HG02588 (cell line): ENCODE measurements at regions not wholly inside any gene's neighbourhood (a gene's known extent, or its start where the extent isn't known, plus 50 kb on each side); places are given as distances from the start of the nearest gene placed in this dataset.
"Not testable (repeated sequence)": the region's sequence is repeated elsewhere in the genome, so short reads cannot be mapped to it uniquely, and the experiment has no call there.

Experiments
- ATAC-seq: cut with Tn5 transposase; IDR thresholded peaks from one replicate; pipeline ENCODE4 v1.9.1; 2021; ENCODE audit warnings: mild to moderate bottlenecking, moderate library complexity; ENCODE audit not compliant: unreplicated experiment

- no peak for ATAC-seq
These were observed 180.9 kb upstream of the THBS1 start for GRCh38 chr15:39400002-39400401.

GRCh38 chr15:39400821-39401550, 179.9 kb upstream of the THBS1 start:
- ATAC-seq = no peak

DNA sequence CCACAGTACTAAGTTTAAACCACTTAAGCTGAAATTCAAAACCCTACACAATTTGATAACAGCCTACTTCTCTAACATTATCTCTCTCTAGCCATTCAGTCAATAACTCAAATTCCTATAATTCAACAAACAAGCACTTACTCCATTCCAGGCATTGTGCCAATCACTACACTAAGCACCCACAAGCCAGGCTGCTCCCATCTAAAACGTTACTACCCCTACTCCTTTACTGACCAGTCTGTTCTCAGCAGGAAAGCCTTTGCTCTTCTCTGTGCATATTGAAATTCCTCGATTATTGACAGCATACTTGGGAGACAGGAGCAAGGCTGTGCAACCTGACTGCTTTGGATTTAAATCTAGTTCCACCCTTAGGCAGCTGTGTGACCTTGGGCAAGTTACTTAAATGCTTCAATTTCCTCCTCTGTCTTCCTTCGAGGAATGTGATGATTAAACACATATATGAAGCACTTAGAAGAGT, 177.2 kb upstream of the THBS1 start:
- no peak for ATAC-seq

GRCh38 chr15:39404767-39405181, 176.1 kb upstream of the THBS1 start:
- no peak for ATAC-seq

GRCh38 chr15:39406485-39406884, 174.4 kb upstream of the THBS1 start:
- ATAC-seq = no peak

DNA sequence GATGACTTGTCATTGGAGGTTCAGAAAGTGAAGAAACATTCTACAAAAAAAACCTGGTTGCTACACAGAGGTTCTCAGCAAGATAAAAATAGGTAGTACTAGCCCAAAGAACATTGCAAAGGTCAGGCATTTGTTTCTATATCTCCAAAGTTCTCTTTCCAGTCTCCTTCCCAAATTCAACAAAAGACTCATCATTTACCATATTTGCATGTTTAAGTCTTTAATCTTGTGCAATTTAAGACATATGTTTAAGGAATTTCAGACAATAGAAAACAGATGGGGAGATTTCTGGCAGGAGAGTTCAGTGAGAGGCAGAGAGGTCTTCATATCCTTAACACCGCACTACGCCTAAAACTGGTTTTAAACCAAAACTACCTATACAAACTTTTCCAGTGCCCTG, 173.8 kb upstream of the THBS1 start:
- no peak for ATAC-seq

DNA sequence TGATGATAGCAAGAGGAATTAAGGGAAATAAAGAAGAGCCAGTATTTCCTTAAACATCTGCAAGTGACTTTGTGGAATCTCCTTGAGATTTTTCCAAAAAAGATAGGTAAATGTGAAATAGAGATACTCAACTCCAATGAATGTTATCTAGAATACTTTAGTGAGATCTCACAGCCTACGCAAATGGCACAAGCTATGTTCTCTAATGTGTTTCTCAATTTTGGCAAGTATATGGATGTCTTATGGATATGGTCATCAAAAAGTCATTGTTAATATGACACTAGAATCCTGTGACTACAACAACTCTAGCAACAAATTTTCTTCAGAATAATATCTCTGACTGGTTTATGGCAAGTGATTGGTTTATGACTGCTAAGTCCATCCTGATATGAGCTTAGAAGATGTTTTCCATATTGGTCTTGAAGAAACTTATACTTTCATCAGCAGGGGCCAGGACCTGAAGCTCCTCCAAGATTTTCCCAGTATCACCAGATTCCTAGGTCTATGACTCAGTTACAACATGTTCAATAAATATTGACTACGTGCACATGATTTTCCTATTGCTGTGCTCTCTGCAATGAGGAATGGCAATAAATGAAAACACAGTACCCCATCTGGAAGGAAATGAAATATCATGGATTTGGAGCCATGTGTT, 170.9 kb upstream of the THBS1 start:
- ATAC-seq = no peak

DNA sequence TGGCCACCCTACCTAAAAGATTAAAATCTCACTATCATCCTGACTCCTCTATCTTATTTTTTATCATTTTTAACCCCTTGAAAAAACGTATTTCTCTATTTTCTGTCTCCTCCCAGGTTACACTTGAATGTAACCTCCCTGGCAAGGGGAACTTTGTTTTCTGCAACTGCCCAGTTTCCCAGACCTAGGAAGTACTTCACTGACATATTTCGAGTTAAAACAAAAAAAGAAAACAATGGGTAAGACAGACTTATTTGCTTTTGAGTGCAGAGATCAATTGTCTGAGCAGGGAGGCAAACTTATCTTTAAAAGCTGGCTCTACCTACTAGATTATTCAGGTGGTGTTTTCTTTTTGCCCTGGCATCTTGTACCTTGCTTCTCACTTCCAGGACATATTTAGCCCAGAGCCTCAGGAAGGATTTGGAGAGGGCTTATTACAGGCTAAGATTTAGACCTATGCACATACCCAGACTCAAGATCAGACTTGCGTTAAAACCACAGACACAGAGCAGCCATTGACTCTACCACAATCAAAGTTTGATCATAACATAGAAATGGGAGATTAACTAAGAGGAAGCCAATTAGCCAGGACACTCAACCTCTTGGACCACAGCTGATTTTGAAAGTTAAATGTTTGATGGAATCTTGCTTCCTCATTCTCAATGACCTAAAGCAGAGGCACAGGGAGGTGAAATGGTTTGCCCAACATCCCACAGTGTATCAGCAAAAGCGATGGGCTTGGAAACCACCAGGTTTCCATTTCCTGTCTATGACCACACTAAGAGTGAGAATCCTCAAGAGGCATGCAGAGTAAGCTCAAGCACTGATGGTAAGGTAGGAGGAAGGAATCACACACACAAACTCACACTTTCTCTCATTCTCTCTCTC, 169.5 kb upstream of the THBS1 start:
- ATAC-seq = peak; percentile 93

GRCh38 chr15:39413558-39413957, 167.3 kb upstream of the THBS1 start:
- ATAC-seq = peak; percentile 43

GRCh38 chr15:39414201-39414600, 166.7 kb upstream of the THBS1 start:
- ATAC-seq = no peak

DNA sequence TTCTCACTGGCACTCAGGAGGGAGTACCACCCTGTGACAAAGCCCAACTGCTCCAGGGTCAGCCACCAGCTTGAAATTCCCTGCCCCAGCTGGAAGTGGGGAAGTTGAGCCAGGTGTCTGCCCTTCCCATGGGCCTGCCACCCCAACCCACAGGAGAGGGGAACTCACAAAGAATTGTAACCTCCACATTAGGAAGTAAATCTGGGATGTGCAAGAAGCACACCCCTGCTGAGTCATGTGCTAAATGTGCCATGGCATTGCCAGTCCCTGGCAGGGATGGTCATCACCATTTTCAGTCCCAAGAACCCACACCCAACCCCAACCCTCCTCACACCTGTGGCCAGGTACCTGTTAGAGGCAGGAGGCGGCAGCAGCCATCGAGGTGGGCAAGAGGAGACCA, 165.2 kb upstream of the THBS1 start:
- no peak for ATAC-seq

DNA sequence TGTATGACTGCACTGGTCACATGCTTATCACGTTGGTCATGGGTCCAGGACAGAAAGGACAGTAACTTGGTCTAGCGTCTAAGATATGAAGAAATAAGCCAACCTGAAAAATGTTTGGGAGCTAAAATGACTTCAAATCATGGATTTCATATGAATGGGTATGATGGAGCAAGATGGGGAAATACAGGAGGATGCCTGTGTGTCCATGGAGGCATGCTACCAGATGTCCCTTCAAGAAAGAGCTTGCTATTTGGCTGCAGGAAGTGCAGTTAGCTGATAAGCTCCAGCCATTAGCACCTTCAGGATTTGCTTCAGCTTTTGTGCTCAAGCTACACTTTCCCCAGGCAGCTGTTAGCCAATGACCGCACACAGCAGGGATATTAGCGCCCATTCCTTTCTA, 164.6 kb upstream of the THBS1 start:
- no peak for ATAC-seq

- no peak for ATAC-seq
These were observed 163.3 kb upstream of the THBS1 start for GRCh38 chr15:39417366-39418134.

GRCh38 chr15:39419651-39420050, 161.2 kb upstream of the THBS1 start:
- ATAC-seq = no peak

- ATAC-seq = not testable (repeated sequence)
These were observed 160.6 kb upstream of the THBS1 start for GRCh38 chr15:39420123-39420852.

DNA sequence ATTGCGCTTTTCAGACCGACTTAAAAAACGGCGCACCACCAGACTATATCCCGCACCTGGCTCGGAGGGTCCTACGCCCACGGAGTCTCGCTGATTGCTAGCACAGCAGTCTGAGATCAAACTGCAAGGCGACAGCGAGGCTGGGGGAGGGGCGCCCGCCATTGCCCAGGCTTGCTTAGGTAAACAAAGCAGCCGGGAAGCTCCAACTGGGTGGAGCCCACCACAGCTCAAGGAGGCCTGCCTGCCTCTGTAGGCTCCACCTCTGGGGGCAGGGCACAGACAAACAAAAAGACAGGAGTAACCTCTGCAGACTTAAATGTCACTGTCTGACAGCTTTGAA, 160.1 kb upstream of the THBS1 start:
- not testable (repeated sequence) for ATAC-seq

GRCh38 chr15:39426552-39427532, 154.0 kb upstream of the THBS1 start:
- ATAC-seq = peak; percentile 86

DNA sequence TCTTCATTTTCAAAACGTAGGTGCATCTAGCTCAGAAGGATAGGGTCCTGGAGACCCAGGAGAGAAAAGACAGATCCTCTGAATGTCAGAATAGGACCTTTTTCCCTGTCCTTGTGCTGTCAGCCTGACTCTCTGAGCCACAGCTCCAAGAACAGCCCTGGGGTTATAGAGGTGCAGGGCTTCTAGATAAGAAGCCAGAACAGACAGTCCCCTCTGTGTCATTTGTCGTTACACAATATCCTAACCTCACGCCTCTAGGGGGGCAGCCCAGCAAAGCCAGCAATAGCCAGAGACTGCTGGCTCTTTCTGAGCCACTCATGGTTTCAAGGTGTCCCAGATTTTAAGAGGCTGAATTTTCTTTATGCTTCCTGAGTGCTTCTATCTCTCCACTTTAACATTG, 153.2 kb upstream of the THBS1 start:
- no peak for ATAC-seq

- peak; percentile 43 for ATAC-seq
These were observed 151.0 kb upstream of the THBS1 start for GRCh38 chr15:39429898-39430357.
